HepG2 (cell line): ENCODE measurements at regions not wholly inside any gene's neighbourhood (a gene's known extent, or its start where the extent isn't known, plus 50 kb on each side); places are given as distances from the start of the nearest gene placed in this dataset.

ENCODE experiments used
- HDAC1 ChIP-seq: sonication (generic); formaldehyde crosslinking; IDR thresholded peaks from 2 replicates; pipeline ENCODE4 v1.5.1; 2020; ENCODE audit warnings: mild to moderate bottlenecking, missing genetic modification reagents
- HNRNPUL1 ChIP-seq: fragments of 200-400 bp; formaldehyde crosslinking; IDR thresholded peaks from 2 replicates; pipeline ENCODE4 v1.6.1; 2017; ENCODE audit warnings: low read depth, mild to moderate bottlenecking, low read length, moderate library complexity
- JDP2 ChIP-seq: sonication (generic); formaldehyde crosslinking; IDR thresholded peaks from 2 replicates; pipeline ENCODE4 v1.8.1; 2022; ENCODE audit warnings: missing genetic modification reagents, borderline replicate concordance
- MAFF ChIP-seq: IDR thresholded peaks from 2 replicates; pipeline ENCODE4 v1.6.1; 2011; ENCODE audit warnings: low read depth, low read length, improper control_type of control experiment
- MAFK ChIP-seq, 2 experiments: IDR thresholded peaks in 1 of 2; conservative IDR thresholded peaks in 1 of 2; 2 replicates each; pipeline ENCODE4 v1.6.1; 2011; ENCODE audit warnings: improper control_type of control experiment in 2 of 2, low read length in 2 of 2
- SP1 ChIP-seq, 2 experiments: fragments of 450-650 bp in 1 of 2; sonication (generic) in 1 of 2; formaldehyde crosslinking in 1 of 2; IDR thresholded peaks; 2 replicates each; pipeline versions ENCODE4 v1.4.0 to v1.6.1; 2016 to 2020; ENCODE audit warnings: missing genetic modification reagents in 1 of 2
- ZNF253 ChIP-seq: sonication (generic); formaldehyde crosslinking; IDR thresholded peaks from 2 replicates; pipeline ENCODE4 v1.8.0; 2022; ENCODE audit warnings: mild to moderate bottlenecking, missing genetic modification reagents, borderline replicate concordance
- ZNF264 ChIP-seq: sonication (generic); formaldehyde crosslinking; IDR thresholded peaks from 2 replicates; pipeline ENCODE4 v1.4.0; 2020; ENCODE audit warnings: missing genetic modification reagents
- ZNF546 ChIP-seq: sonication (generic); formaldehyde crosslinking; conservative IDR thresholded peaks from 2 replicates; pipeline ENCODE4 v1.8.1; 2023; ENCODE audit warnings: mild to moderate bottlenecking, missing genetic modification reagents
- TF ChIP-seq, protein P1 (sequence below): sonication (generic); formaldehyde crosslinking; IDR thresholded peaks from 2 replicates; pipeline ENCODE4 v1.4.0; 2020; ENCODE audit warnings: missing genetic modification reagents, borderline replicate concordance
- TF ChIP-seq, protein P2 (sequence below): IDR thresholded peaks from 2 replicates; pipeline ENCODE4 v1.6.1; 2012; ENCODE audit warnings: inconsistent platforms
- TF ChIP-seq, protein P3 (sequence below): IDR thresholded peaks from 2 replicates; pipeline ENCODE4 v1.6.1; 2018; ENCODE audit warnings: missing genetic modification reagents, mild to moderate bottlenecking, missing compliant biosample characterization

DNA sequence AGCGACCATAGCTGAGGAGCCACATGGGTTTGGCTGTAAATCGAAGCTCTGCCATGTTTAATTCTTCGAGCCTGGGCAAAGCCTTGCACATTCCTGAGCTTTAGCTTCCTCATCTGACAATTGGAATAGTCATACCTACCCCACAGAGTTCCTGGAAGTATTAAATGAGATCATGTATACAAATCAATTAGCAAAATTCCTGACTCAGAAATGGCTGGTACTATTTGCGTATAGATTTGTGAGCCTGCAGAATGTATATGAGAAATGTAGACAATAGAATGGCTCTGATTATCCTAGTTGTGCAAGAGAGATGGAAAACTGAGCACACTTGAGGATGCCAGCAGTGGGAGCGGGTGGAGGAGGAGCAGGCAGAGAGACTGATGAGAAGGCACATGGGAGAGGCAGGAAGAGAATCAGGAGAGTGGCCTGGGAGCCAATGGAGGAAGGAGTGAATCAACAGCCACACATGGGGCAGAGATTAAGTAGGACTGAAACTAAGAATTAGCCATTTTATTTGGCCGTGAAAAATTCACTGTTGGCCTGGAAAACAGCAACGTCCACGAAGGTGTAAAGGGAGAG is 128.0 kb upstream of the C1GALT1 start:
- no peak for TF ChIP-seq HNRNPUL1
- TF ChIP-seq MAFF: no peak
- TF ChIP-seq SP1 (IDR thresholded peaks at IDR 0.05): no peak
- TF ChIP-seq SP1 (CRISPR knock-in tag; IDR thresholded peaks at IDR 0.05): no peak
- TF ChIP-seq, protein P1, sequence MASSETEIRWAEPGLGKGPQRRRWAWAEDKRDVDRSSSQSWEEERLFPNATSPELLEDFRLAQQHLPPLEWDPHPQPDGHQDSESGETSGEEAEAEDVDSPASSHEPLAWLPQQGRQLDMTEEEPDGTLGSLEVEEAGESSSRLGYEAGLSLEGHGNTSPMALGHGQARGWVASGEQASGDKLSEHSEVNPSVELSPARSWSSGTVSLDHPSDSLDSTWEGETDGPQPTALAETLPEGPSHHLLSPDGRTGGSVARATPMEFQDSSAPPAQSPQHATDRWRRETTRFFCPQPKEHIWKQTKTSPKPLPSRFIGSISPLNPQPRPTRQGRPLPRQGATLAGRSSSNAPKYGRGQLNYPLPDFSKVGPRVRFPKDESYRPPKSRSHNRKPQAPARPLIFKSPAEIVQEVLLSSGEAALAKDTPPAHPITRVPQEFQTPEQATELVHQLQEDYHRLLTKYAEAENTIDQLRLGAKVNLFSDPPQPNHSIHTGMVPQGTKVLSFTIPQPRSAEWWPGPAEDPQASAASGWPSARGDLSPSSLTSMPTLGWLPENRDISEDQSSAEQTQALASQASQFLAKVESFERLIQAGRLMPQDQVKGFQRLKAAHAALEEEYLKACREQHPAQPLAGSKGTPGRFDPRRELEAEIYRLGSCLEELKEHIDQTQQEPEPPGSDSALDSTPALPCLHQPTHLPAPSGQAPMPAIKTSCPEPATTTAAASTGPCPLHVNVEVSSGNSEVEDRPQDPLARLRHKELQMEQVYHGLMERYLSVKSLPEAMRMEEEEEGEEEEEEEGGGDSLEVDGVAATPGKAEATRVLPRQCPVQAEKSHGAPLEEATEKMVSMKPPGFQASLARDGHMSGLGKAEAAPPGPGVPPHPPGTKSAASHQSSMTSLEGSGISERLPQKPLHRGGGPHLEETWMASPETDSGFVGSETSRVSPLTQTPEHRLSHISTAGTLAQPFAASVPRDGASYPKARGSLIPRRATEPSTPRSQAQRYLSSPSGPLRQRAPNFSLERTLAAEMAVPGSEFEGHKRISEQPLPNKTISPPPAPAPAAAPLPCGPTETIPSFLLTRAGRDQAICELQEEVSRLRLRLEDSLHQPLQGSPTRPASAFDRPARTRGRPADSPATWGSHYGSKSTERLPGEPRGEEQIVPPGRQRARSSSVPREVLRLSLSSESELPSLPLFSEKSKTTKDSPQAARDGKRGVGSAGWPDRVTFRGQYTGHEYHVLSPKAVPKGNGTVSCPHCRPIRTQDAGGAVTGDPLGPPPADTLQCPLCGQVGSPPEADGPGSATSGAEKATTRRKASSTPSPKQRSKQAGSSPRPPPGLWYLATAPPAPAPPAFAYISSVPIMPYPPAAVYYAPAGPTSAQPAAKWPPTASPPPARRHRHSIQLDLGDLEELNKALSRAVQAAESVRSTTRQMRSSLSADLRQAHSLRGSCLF (CRISPR knock-in tag): no peak
- no peak for TF ChIP-seq ZNF253 (CRISPR knock-in tag)
- TF ChIP-seq, protein P2, sequence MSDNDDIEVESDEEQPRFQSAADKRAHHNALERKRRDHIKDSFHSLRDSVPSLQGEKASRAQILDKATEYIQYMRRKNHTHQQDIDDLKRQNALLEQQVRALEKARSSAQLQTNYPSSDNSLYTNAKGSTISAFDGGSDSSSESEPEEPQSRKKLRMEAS: no peak
- TF ChIP-seq MAFK (conservative IDR thresholded peaks at IDR 0.05 in 1 of 2, IDR thresholded peaks at IDR 0.05 in 1 of 2; ENCODE audit: low read length in 2 of 2): no peak
- no peak for TF ChIP-seq ZNF546
- no peak for TF ChIP-seq HDAC1 (CRISPR knock-in tag)
- TF ChIP-seq ZNF264: no peak
- no peak for TF ChIP-seq JDP2 (CRISPR knock-in tag)
- TF ChIP-seq, protein P3, sequence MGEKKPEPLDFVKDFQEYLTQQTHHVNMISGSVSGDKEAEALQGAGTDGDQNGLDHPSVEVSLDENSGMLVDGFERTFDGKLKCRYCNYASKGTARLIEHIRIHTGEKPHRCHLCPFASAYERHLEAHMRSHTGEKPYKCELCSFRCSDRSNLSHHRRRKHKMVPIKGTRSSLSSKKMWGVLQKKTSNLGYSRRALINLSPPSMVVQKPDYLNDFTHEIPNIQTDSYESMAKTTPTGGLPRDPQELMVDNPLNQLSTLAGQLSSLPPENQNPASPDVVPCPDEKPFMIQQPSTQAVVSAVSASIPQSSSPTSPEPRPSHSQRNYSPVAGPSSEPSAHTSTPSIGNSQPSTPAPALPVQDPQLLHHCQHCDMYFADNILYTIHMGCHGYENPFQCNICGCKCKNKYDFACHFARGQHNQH: no peak
